ENCODE measurements at regions not wholly inside any gene's neighbourhood (a gene's known extent, or its start where the extent isn't known, plus 50 kb on each side); places are given as distances from the start of the nearest gene placed in this dataset.
A peak's percentile ranks its signal among the peaks of the same experiment; 100 is the strongest.

DNA sequence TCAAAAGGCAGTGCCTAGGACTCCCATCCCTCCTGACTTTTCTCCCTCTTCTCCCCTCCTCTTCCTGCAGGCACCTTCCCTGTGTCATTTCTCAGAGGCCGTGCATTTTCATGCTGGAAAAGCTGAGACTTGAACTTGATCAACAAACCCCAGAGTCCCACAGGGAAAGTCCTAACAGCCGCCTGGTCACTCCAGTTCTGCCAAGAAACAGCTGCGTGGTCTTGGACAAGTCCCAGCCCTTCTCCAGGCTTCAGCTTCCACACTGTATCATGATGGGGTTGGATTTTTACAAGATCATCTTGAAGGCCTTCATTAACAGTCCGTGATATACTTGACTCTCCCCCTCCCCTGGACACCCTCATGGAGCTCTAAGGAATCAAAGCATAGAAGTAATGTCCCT lies 366.0 kb downstream of the BCOR start:
- H3K4me1 Mint-ChIP-seq (ENCODE audit: low read depth): peaks cover 24% of the 10 kb centered on the region
- H3K36me3 Mint-ChIP-seq (ENCODE audit: low read depth): no peaks in the 10 kb centered on the region
- H3K27me3 Mint-ChIP-seq (ENCODE audit: insufficient read depth): peaks cover 2% of the 10 kb centered on the region; the same call in 1 of the 2 replicates
- DNase-seq: no peak
- no peak overlapping the region for H3K4me3 Mint-ChIP-seq
- no peak overlapping the region for H3K27ac Mint-ChIP-seq
- no peaks in the 10 kb centered on the region for H3K9me3 Mint-ChIP-seq
- TF ChIP-seq, protein P1, sequence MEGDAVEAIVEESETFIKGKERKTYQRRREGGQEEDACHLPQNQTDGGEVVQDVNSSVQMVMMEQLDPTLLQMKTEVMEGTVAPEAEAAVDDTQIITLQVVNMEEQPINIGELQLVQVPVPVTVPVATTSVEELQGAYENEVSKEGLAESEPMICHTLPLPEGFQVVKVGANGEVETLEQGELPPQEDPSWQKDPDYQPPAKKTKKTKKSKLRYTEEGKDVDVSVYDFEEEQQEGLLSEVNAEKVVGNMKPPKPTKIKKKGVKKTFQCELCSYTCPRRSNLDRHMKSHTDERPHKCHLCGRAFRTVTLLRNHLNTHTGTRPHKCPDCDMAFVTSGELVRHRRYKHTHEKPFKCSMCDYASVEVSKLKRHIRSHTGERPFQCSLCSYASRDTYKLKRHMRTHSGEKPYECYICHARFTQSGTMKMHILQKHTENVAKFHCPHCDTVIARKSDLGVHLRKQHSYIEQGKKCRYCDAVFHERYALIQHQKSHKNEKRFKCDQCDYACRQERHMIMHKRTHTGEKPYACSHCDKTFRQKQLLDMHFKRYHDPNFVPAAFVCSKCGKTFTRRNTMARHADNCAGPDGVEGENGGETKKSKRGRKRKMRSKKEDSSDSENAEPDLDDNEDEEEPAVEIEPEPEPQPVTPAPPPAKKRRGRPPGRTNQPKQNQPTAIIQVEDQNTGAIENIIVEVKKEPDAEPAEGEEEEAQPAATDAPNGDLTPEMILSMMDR (IDR thresholded peaks at IDR 0.05): no peak

GRCh38 chrX:39733745-39734144 lies 364.0 kb downstream of the BCOR start:
- peaks cover 17% of the 10 kb centered on the region for H3K4me1 Mint-ChIP-seq (ENCODE audit: low read depth)
- no peaks in the 10 kb centered on the region for H3K9me3 Mint-ChIP-seq
- TF ChIP-seq, protein P1 (IDR thresholded peaks at IDR 0.05): no peak
- H3K27me3 Mint-ChIP-seq (ENCODE audit: insufficient read depth): peaks cover 3% of the 10 kb centered on the region; the same call in 1 of the 2 replicates
- H3K36me3 Mint-ChIP-seq (ENCODE audit: low read depth): no peaks in the 10 kb centered on the region
- H3K27ac Mint-ChIP-seq: no peak overlapping the region
- H3K4me3 Mint-ChIP-seq: no peak overlapping the region
- DNase-seq: no peak

DNA sequence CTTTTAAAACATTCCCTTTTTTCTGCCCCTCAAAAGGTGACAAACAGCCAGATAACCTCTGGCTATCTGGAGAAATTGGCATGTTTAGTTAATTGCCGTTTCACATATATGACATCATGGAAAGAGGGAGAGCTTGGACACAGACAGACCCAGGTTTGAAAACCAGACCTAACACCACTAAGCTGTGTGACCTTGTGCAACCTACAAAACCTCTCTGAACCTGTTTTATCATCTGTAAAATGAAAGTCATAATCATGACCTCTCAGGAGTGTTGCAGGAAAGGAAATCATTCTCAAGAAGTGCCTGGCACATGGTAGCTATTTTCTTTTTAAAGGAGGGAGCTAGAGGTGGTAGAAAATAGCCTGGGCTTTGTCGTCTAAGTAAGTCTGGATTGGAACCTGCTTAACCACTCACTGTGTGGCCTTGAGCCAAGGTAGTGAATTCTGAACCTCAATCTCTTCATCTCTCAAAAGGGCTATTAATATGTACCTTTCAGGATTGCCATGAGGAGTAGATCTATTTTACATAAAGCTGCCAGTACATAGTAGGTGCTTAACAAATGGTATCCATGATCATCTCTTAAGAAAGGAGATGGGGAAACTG lies 363.5 kb downstream of the BCOR start:
- no peak overlapping the region for H3K27ac Mint-ChIP-seq
- no peaks in the 10 kb centered on the region for H3K9me3 Mint-ChIP-seq
- H3K27me3 Mint-ChIP-seq (ENCODE audit: insufficient read depth): peaks cover 3% of the 10 kb centered on the region; the same call in 1 of the 2 replicates
- H3K4me3 Mint-ChIP-seq: no peak overlapping the region
- TF ChIP-seq, protein P1 (IDR thresholded peaks at IDR 0.05): no peak
- H3K36me3 Mint-ChIP-seq (ENCODE audit: low read depth): no peaks in the 10 kb centered on the region
- no peak for DNase-seq
- H3K4me1 Mint-ChIP-seq (ENCODE audit: low read depth): peaks cover 17% of the 10 kb centered on the region

DNA sequence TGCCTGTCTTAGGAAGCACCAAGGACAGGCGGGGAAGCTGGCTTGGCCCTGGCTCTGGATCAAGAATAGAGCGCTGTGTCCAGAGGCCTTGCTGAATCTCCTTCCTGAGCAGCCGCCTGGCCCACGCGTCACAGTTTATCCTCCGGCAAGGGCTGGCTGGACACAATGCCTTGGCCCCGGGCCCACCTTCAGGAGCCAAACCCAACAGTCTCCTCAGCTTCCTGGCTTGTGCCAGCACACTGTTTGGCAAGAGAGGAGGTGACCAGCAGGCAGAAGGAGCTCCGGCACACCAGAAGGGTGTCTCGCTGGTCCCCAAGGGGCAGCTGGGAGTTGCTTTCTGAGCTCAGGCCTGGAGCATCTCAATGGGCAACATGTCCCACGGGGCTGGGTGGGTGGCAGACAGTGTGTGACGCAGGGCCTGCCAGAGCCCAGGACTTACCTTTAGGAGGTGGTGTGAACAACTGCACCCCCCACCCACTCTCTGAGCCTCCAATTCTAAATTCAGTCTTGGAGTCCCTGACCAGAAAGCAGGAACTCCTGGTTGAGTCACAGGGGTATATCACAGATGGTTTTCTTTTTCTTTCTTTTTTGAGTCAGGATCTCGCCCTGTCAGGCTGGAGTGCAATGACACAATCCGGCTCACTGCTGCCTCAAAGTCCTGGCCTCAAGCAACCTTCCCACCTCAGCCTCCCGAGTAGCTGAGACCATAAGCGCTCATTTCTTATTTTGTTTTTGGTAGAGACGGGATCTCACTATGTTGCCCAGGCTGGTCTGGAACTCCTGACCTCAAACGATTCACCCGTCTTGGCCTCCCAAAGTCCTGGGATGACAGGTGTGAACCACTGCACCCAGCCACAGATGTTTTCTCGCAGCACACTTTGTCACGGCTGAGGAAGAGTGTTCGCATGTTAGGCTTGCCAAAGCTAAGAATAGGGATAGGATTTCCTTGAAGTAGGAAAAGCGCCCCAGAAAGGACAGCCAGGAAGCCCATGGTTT lies 361.2 kb downstream of the BCOR start:
- DNase-seq: peak; percentile 65
- TF ChIP-seq, protein P1 (IDR thresholded peaks at IDR 0.05): no peak
- Mint-ChIP-seq H3K4me3 (peak overlapping the region; percentile 36), H3K4me1 (ENCODE audit: low read depth) (peaks cover 10% of the 10 kb centered on the region), H3K9me3 (no peaks in the 10 kb centered on the region), H3K27ac (peak overlapping the region; percentile 88), H3K36me3 (ENCODE audit: low read depth) (no peaks in the 10 kb centered on the region), H3K27me3 (ENCODE audit: insufficient read depth) (peaks cover 3% of the 10 kb centered on the region; the same call in 1 of the 2 replicates)

DNA sequence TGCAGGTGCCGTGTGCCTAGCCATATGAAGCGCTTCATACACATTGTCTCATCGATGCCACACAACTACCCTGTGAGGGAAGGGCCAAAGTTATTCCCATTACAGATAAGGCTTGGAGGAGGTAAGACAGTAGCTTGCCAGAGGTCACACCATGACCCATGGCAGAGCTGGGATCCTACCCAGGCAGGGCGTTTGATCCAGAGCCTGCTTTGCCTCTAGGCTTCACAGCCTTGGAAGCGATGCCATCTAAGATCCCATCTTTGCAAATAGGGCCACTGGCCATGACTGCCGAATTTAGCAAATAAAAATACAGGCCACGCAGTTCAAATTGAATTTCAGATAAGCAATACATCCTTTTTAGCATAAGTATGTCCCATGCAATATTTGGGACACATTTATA lies 358.2 kb downstream of the BCOR start:
- peaks cover 10% of the 10 kb centered on the region for H3K4me1 Mint-ChIP-seq (ENCODE audit: low read depth)
- no peaks in the 10 kb centered on the region for H3K9me3 Mint-ChIP-seq
- DNase-seq: no peak
- TF ChIP-seq, protein P1 (IDR thresholded peaks at IDR 0.05): no peak
- H3K27me3 Mint-ChIP-seq (ENCODE audit: insufficient read depth): peaks cover 1% of the 10 kb centered on the region; the same call in 1 of the 2 replicates
- H3K36me3 Mint-ChIP-seq (ENCODE audit: low read depth): no peaks in the 10 kb centered on the region
- no peak overlapping the region for H3K4me3 Mint-ChIP-seq
- no peak overlapping the region for H3K27ac Mint-ChIP-seq

Measured in HFFc6 (cell line).